ENCODE measurements at regions not wholly inside any gene's neighbourhood (a gene's known extent, or its start where the extent isn't known, plus 50 kb on each side); places are given as distances from the start of the nearest gene placed in this dataset.
"Not testable (repeated sequence)": the region's sequence is repeated elsewhere in the genome, so short reads cannot be mapped to it uniquely, and the experiment has no call there.

DNA sequence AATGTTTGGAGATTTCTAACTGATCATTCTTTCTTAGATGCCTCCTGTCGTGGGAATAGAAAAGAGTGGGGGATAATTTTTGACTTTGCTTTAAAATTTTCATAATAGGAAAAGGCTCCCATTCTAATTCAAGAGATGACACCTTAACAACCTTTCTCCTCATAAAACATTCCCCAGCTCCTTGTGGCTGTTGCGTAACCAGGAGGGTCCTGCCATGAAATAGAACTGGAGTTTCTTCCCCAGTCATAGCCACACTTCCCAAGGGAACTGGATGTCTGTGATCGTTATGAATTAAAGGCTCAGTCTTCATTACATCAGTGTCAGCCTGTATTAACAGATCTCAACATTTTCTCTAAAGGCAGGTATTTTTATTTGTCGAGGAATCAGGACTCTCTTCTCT lies 119.9 kb upstream of the DAP start:
- DNase-seq (ENCODE audit: low spot score), result no peak
- in situ Hi-C loops (cut with MboI; ENCODE audit: low pct_unique_long_range_greater_than_20kb, low sequenced_read_pairs, unreplicated experiment), result no loop called here
- TF ChIP-seq, protein P1, sequence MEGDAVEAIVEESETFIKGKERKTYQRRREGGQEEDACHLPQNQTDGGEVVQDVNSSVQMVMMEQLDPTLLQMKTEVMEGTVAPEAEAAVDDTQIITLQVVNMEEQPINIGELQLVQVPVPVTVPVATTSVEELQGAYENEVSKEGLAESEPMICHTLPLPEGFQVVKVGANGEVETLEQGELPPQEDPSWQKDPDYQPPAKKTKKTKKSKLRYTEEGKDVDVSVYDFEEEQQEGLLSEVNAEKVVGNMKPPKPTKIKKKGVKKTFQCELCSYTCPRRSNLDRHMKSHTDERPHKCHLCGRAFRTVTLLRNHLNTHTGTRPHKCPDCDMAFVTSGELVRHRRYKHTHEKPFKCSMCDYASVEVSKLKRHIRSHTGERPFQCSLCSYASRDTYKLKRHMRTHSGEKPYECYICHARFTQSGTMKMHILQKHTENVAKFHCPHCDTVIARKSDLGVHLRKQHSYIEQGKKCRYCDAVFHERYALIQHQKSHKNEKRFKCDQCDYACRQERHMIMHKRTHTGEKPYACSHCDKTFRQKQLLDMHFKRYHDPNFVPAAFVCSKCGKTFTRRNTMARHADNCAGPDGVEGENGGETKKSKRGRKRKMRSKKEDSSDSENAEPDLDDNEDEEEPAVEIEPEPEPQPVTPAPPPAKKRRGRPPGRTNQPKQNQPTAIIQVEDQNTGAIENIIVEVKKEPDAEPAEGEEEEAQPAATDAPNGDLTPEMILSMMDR (IDR thresholded peaks at IDR 0.05; ENCODE audit: extremely low read depth, insufficient read depth, missing control alignments), result no peak

DNA sequence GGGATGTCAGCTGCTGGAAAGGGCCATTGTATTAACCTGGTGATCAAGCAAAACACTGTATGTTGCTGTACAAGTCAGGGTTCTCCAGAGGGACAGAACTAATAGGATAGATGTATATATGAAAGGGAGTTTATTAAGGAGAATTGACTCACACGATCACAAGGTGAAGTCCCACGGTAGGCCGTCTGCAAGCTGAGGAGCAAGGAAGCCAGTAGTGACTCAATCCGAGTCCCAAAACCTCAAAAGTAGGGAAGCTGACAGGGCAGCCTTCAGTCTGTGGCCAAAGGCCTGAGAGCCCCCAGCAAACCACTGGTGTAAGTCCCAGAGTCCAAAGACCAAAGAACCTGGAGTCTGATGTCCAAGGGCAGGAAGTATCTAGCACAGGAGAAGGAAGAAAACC lies 116.0 kb upstream of the DAP start:
- in situ Hi-C loops (cut with MboI; ENCODE audit: low pct_unique_long_range_greater_than_20kb, low sequenced_read_pairs, unreplicated experiment); DNase-seq (ENCODE audit: low spot score): not testable (repeated sequence)

DNA sequence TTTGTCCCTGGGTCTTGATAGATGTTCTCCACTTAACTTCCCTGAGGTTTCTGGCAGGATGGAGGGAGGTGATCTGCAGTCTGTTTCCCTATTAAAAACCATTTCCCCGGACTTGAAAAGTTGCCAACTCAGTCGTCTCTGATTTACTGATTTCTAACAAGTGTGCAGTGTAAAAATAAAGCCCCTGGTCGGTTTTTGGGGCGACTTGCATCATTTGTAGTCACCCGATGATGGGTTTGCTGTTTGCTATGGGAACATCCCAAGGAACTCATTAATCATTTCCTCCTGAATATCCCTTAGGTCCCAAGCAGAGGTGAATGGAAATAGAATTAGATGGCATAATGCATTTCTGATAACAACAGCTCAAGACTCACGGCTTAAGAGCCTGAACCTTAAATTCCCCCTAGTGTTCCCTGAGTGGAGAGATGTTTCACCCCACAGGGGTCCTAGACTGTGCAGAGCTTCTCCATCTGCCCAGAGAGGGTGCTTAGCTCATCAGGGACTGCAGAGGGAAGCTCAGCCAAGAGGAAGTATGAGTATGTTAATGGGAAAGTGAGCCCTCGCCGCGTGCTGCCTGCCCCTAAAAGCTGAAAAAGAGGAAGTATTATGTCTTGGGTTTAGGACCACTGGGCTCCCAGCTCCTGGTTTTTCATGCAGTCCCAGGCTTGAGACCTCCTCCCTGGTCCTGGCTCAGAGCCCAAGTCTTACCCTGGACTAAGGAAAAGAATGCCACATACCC lies 115.1 kb upstream of the DAP start:
- TF ChIP-seq, protein P1 (IDR thresholded peaks at IDR 0.05; ENCODE audit: extremely low read depth, insufficient read depth, missing control alignments), result no peak
- DNase-seq (ENCODE audit: low spot score), result no peak
- in situ Hi-C loops (cut with MboI; ENCODE audit: low pct_unique_long_range_greater_than_20kb, low sequenced_read_pairs, unreplicated experiment), result no loop called here

DNA sequence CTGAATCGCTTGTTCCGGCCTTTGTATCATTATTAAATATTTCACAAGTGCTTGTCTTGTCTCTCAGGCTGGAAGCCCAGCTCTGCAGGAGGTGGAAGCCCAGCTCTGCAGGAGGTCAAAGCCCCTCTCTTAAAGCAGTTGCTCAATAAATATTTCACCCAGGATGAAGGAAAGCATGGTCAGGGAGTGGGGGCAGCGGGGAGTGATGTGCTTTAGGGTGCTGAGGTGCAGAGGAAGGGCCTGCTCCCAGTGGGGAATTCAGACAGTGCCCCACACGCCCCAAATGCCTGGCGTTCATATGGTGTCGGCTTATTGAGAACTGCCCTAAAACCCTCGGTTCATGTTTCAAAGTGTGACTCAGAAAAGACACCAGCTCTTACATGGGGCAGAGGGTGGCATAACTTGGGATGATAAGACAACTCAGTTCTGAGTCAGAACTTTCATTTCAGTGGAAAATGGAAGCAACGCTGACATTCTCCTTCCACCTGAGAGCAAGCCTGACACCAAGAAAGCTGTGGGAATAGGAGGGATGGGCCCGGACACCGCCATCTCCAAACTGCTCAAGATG lies 114.3 kb upstream of the DAP start:
- no peak for DNase-seq (ENCODE audit: low spot score)
- in situ Hi-C loops (cut with MboI; ENCODE audit: low pct_unique_long_range_greater_than_20kb, low sequenced_read_pairs, unreplicated experiment), result no loop called here
- TF ChIP-seq, protein P1 (IDR thresholded peaks at IDR 0.05; ENCODE audit: extremely low read depth, insufficient read depth, missing control alignments), result no peak

DNA sequence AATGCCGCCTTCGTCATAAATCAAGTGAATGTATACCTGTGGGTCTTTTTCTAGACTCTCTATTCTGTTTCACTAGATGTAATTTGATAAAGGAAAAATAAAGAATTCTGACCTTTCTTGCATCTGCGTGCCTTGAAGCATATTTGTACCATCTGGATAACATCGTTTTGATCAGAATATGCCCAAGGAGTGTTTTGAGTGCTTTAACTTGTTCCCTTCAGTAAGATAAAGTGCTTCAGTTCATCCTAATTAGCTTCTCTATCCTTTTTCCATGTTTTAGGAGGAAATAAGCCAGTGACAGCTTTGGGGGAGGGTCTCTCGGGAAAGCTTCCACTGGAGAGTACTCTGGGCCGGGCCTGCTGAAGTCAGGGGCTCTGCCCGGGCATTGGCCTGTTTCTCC lies 113.5 kb upstream of the DAP start:
- TF ChIP-seq, protein P1 (IDR thresholded peaks at IDR 0.05; ENCODE audit: extremely low read depth, insufficient read depth, missing control alignments), result no peak
- in situ Hi-C loops (cut with MboI; ENCODE audit: low pct_unique_long_range_greater_than_20kb, low sequenced_read_pairs, unreplicated experiment), result no loop called here

DNA sequence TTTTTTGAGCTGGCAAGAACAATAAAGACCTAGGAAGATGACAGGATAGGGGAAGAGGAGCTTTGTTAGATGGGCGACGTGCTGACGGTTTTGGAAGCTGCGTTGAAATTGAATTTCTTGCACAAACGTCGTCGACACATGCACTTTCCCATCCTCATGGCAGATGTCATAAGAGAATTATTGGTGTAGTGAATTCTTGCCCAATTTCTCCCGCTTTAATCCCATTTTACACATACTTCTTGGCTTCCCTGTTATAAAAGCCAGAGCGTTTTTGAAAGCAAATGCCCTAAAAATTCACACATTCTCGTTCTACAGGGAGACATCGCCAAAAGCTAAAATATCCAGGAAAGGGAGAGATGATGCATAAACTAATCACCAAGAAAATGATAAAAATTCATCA lies 109.8 kb upstream of the DAP start:
- TF ChIP-seq, protein P1 (IDR thresholded peaks at IDR 0.05; ENCODE audit: extremely low read depth, insufficient read depth, missing control alignments), result no peak
- in situ Hi-C loops (cut with MboI; ENCODE audit: low pct_unique_long_range_greater_than_20kb, low sequenced_read_pairs, unreplicated experiment), result no loop called here
- DNase-seq (ENCODE audit: low spot score), result no peak

More for the DNA sequence above, 113.5 kb upstream of the DAP start:
- no peak for DNase-seq (ENCODE audit: low spot score)

DNA sequence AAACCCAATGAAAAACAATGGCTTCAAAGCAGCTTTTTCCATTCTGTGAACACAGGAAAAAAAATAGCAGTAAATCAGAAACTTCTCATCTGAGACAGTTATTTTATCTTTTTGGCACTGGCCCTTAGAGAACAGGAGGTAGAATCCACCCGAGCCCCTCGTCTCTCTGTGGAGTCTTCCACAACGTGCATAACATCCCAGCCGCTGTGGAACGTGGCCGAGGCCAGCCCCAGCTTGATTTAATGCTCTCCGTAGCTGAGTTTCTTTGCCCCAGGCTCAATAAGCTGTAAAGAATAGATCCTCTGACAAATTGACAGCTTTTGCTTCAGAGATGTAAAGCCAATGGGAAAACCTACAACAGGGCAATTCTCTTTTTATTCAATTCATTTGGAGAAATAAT lies 107.9 kb upstream of the DAP start:
- DNase-seq (ENCODE audit: low spot score), result no peak
- TF ChIP-seq, protein P1 (IDR thresholded peaks at IDR 0.05; ENCODE audit: extremely low read depth, insufficient read depth, missing control alignments), result no peak
- in situ Hi-C loops (cut with MboI; ENCODE audit: low pct_unique_long_range_greater_than_20kb, low sequenced_read_pairs, unreplicated experiment), result no loop called here

Measured in GM13977 (cell line).